ENCODE measurements at regions not wholly inside any gene's neighbourhood (a gene's known extent, or its start where the extent isn't known, plus 50 kb on each side); places are given as distances from the start of the nearest gene placed in this dataset.

- H3K27ac ChIP-seq = no peak overlapping the region
- H3K36me3 ChIP-seq = no peaks in the 10 kb centered on the region
- H3K4me1 ChIP-seq (ENCODE audit: control insufficient read depth in 1 of 2, low read depth in 2 of 2) = no peaks in the 10 kb centered on the region
- no peak for TF ChIP-seq CTCF (IDR thresholded peaks at IDR 0.05)
- no peak overlapping the region for H3K4me3 ChIP-seq
- H3K27me3 ChIP-seq (replicated peaks; ENCODE audit: insufficient read depth) = no peaks in the 10 kb centered on the region
- H3K9me3 ChIP-seq = no peaks in the 10 kb centered on the region
- no peak for ATAC-seq (ENCODE audit: insufficient number of reproducible peaks, low FRiP score, low read depth)
- no peak for DNase-seq (ENCODE audit: low spot score)
Measured at GRCh38 chr18:14958701-14959100, 210.7 kb downstream of the ANKRD30B start.

- H3K27me3 ChIP-seq (replicated peaks; ENCODE audit: insufficient read depth) = no peaks in the 10 kb centered on the region
- H3K4me1 ChIP-seq (ENCODE audit: control insufficient read depth in 1 of 2, low read depth in 2 of 2) = no peaks in the 10 kb centered on the region
- no peaks in the 10 kb centered on the region for H3K9me3 ChIP-seq
- TF ChIP-seq CTCF (IDR thresholded peaks at IDR 0.05) = no peak
- ATAC-seq (ENCODE audit: insufficient number of reproducible peaks, low FRiP score, low read depth) (no peak), DNase-seq (ENCODE audit: low spot score) (no peak)
- H3K36me3 ChIP-seq = no peaks in the 10 kb centered on the region
- no peak overlapping the region for H3K27ac ChIP-seq
- no peak overlapping the region for H3K4me3 ChIP-seq
Measured at GRCh38 chr18:14959550-14959949, 211.6 kb downstream of the ANKRD30B start.

GRCh38 chr18:14961991-14962390 is 214.0 kb downstream of the ANKRD30B start:
- ATAC-seq (ENCODE audit: insufficient number of reproducible peaks, low FRiP score, low read depth) (no peak), DNase-seq (ENCODE audit: low spot score) (no peak)
- Histone ChIP-seq H3K27ac (no peak overlapping the region), H3K4me3 (no peak overlapping the region), H3K27me3 (replicated peaks; ENCODE audit: insufficient read depth) (no peaks in the 10 kb centered on the region), H3K4me1 (ENCODE audit: control insufficient read depth in 1 of 2, low read depth in 2 of 2) (no peaks in the 10 kb centered on the region), H3K9me3 (no peaks in the 10 kb centered on the region), H3K36me3 (no peaks in the 10 kb centered on the region)
- no peak for TF ChIP-seq CTCF (IDR thresholded peaks at IDR 0.05)

GRCh38 chr18:14962626-14963025 is 214.7 kb downstream of the ANKRD30B start:
- DNase-seq (ENCODE audit: low spot score) = no peak
- Histone ChIP-seq H3K4me1 (ENCODE audit: control insufficient read depth in 1 of 2, low read depth in 2 of 2) (no peaks in the 10 kb centered on the region), H3K9me3 (no peaks in the 10 kb centered on the region), H3K36me3 (no peaks in the 10 kb centered on the region), H3K4me3 (no peak overlapping the region), H3K27ac (no peak overlapping the region), H3K27me3 (replicated peaks; ENCODE audit: insufficient read depth) (no peaks in the 10 kb centered on the region)
- TF ChIP-seq CTCF (IDR thresholded peaks at IDR 0.05) = no peak
- no peak for ATAC-seq (ENCODE audit: insufficient number of reproducible peaks, low FRiP score, low read depth)

- no peak for TF ChIP-seq CTCF (IDR thresholded peaks at IDR 0.05)
- Histone ChIP-seq H3K4me1 (ENCODE audit: control insufficient read depth in 1 of 2, low read depth in 2 of 2) (no peaks in the 10 kb centered on the region), H3K27me3 (replicated peaks; ENCODE audit: insufficient read depth) (no peaks in the 10 kb centered on the region), H3K9me3 (no peaks in the 10 kb centered on the region), H3K27ac (no peak overlapping the region), H3K36me3 (no peaks in the 10 kb centered on the region), H3K4me3 (no peak overlapping the region)
- ATAC-seq (ENCODE audit: insufficient number of reproducible peaks, low FRiP score, low read depth) = no peak
- DNase-seq (ENCODE audit: low spot score) = no peak
Measured at GRCh38 chr18:14963246-14963645, 215.3 kb downstream of the ANKRD30B start.

Data from thoracic aorta (tissue), 2 donors.